NCI-H526 treated with DMSO at 0.1 percent for 48 hours (cell line): ENCODE measurements at regions not wholly inside any gene's neighbourhood (a gene's known extent, or its start where the extent isn't known, plus 50 kb on each side); places are given as distances from the start of the nearest gene placed in this dataset.
"Not testable (repeated sequence)": the region's sequence is repeated elsewhere in the genome, so short reads cannot be mapped to it uniquely, and the experiment has no call there.

Experiments
- DNase-seq: peaks from one replicate; lab custom pipeline; 2025; lab: John Stamatoyannopoulos, UW

GRCh38 chr10:91088300-91089140 is 131.9 kb upstream of the PCGF5 start:
- DNase-seq: no peak

- no peak for DNase-seq
Measured at GRCh38 chr10:91090761-91091529, 129.5 kb upstream of the PCGF5 start.

- no peak for DNase-seq
Measured at GRCh38 chr10:91091780-91092179, 128.7 kb upstream of the PCGF5 start.

GRCh38 chr10:91096274-91096673 is 124.2 kb upstream of the PCGF5 start:
- DNase-seq: no peak

GRCh38 chr10:91097313-91097712 is 123.2 kb upstream of the PCGF5 start:
- DNase-seq: no peak

- not testable (repeated sequence) for DNase-seq
Measured at GRCh38 chr10:91098021-91098420, 122.4 kb upstream of the PCGF5 start.

- DNase-seq: no peak
Measured at GRCh38 chr10:91103384-91104192, 116.9 kb upstream of the PCGF5 start.

GRCh38 chr10:91104193-91105041 is 116.0 kb upstream of the PCGF5 start:
- DNase-seq: no peak

GRCh38 chr10:91105269-91105668 is 115.2 kb upstream of the PCGF5 start:
- no peak for DNase-seq

- DNase-seq: no peak
Measured at GRCh38 chr10:91108820-91109219, 111.6 kb upstream of the PCGF5 start.

- DNase-seq: no peak
Measured at GRCh38 chr10:91111060-91111459, 109.4 kb upstream of the PCGF5 start.

- DNase-seq: no peak
Measured at GRCh38 chr10:91115618-91116390, 104.7 kb upstream of the PCGF5 start.

- DNase-seq: no peak
Measured at GRCh38 chr10:91117505-91117904, 103.0 kb upstream of the PCGF5 start.

- no peak for DNase-seq
Measured at GRCh38 chr10:91120348-91120747, 100.1 kb upstream of the PCGF5 start.

GRCh38 chr10:91123261-91123660 is 97.2 kb upstream of the PCGF5 start:
- DNase-seq: no peak

GRCh38 chr10:91124016-91124415 is 96.4 kb upstream of the PCGF5 start:
- DNase-seq: no peak

- DNase-seq: no peak
Measured at GRCh38 chr10:91126471-91126870, 94.0 kb upstream of the PCGF5 start.

- no peak for DNase-seq
Measured at GRCh38 chr10:91127341-91128082, 93.0 kb upstream of the PCGF5 start.

GRCh38 chr10:91135113-91135512 is 85.3 kb upstream of the PCGF5 start:
- DNase-seq: no peak
